ENCODE measurements at regions not wholly inside any gene's neighbourhood (a gene's known extent, or its start where the extent isn't known, plus 50 kb on each side); places are given as distances from the start of the nearest gene placed in this dataset.

- 0% methylated on average over 1 of the region's 1 CpG for WGBS (ENCODE audit: insufficient coverage, low coverage, missing lambda C conversion rate)
- intact Hi-C loops (cut with micrococcal nuclease) (no loop called here), in situ Hi-C loops (cut with MboI) (no loop called here)
- ChIA-PET CTCF (ENCODE audit: low intra/inter-chr PET ratio) (no interaction called here), POLR2A (no interaction called here)
- FAIRE-seq = no peak
- no peak for DNase-seq (ENCODE audit: extremely low read depth in 1 of 4, low spot score in 3 of 4)
- H4K20me1 ChIP-seq (replicated peaks; ENCODE audit: control insufficient read depth, insufficient read depth, low read length) = no peaks in the 10 kb centered on the region
- BruUV-seq (replicated peaks) = no TSS peak
- H3K4me1 ChIP-seq (replicated peaks in 1 of 2; ENCODE audit: control insufficient read depth in 2 of 2, insufficient read depth in 2 of 2, low read length in 2 of 2) = no peaks in the 10 kb centered on the region
- H3K4me3 ChIP-seq = no peak overlapping the region
- no peak overlapping the region for H3K4me2 ChIP-seq (ENCODE audit: insufficient read depth, low read length)
- ATAC-seq = no peak
- H3K36me3 ChIP-seq (ENCODE audit: control insufficient read depth, insufficient read depth, low read length) = no peaks in the 10 kb centered on the region
- H3K27me3 ChIP-seq (ENCODE audit: control insufficient read depth in 2 of 2, insufficient read depth in 2 of 2, low read length in 2 of 2) = no peaks in the 10 kb centered on the region; a peak in 1 of 5 replicates
- no peak overlapping the region for H2AFZ ChIP-seq (ENCODE audit: low read depth, low read length)
- H3K27ac ChIP-seq (ENCODE audit: extremely low read depth, low read depth, low read length) = no peak overlapping the region
- H3K9me1 ChIP-seq (ENCODE audit: control insufficient read depth, insufficient read depth, low read length) = no peaks in the 10 kb centered on the region
- no peaks in the 10 kb centered on the region for H3K79me2 ChIP-seq (ENCODE audit: control insufficient read depth, insufficient read depth, low read length)
- H3K9me3 ChIP-seq (replicated peaks; ENCODE audit: control insufficient read depth, insufficient read depth, low read depth, low read length) = no peaks in the 10 kb centered on the region
- H3K9ac ChIP-seq (ENCODE audit: insufficient read depth in 1 of 2, low read depth in 2 of 2, low read length in 2 of 2) = no peak overlapping the region
- no peak for TF ChIP-seq NCOA2 (IDR thresholded peaks at IDR 0.05; ENCODE audit: partially characterized antibody in 2 of 2)
- TF ChIP-seq KLF16 (IDR thresholded peaks at IDR 0.05) = no peak
Observed at GRCh38 chr1:58231204-58231603, 315.3 kb downstream of the OMA1 start.

DNA sequence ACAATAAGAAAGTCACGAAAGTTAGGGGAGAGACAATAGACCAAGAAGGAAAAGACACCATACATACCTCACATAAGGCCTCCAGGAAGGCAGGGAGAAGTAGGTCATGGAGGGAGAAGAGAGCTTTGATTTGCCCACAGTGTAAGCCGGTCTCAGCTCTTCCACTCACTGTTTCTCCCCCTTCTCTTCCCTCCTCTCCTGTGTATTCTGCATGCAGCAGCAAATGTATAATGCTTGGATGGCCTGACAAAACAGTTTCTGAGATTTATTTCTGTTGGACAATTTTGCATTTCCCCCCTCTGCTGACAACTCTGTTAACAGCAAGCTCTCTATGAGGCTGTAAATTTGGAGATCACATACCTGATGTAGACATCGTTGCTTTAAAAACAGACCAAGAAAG, 318.9 kb downstream of the OMA1 start:
- WGBS (ENCODE audit: insufficient coverage, low coverage, missing lambda C conversion rate) = 0% methylated on average over 3 of the region's 3 CpGs
- DNase-seq (ENCODE audit: extremely low read depth in 1 of 4, low spot score in 3 of 4) = no peak
- Histone ChIP-seq H3K36me3 (ENCODE audit: control insufficient read depth, insufficient read depth, low read length) (no peaks in the 10 kb centered on the region), H3K79me2 (ENCODE audit: control insufficient read depth, insufficient read depth, low read length) (no peaks in the 10 kb centered on the region), H3K27me3 (ENCODE audit: control insufficient read depth in 2 of 2, insufficient read depth in 2 of 2, low read length in 2 of 2) (no peaks in the 10 kb centered on the region), H3K9me1 (ENCODE audit: control insufficient read depth, insufficient read depth, low read length) (no peaks in the 10 kb centered on the region), H3K4me1 (replicated peaks in 1 of 2; ENCODE audit: control insufficient read depth in 2 of 2, insufficient read depth in 2 of 2, low read length in 2 of 2) (no peaks in the 10 kb centered on the region), H3K4me2 (ENCODE audit: insufficient read depth, low read length) (no peak overlapping the region), H3K9ac (ENCODE audit: insufficient read depth in 1 of 2, low read depth in 2 of 2, low read length in 2 of 2) (no peak overlapping the region), H2AFZ (ENCODE audit: low read depth, low read length) (no peak overlapping the region), H3K9me3 (replicated peaks; ENCODE audit: control insufficient read depth, insufficient read depth, low read depth, low read length) (no peaks in the 10 kb centered on the region), H4K20me1 (replicated peaks; ENCODE audit: control insufficient read depth, insufficient read depth, low read length) (no peaks in the 10 kb centered on the region), H3K27ac (ENCODE audit: extremely low read depth, low read depth, low read length) (no peak overlapping the region), H3K4me3 (no peak overlapping the region)
- FAIRE-seq = no peak
- intact Hi-C loops (cut with micrococcal nuclease) = no loop called here
- no peak for ATAC-seq
- CTCF ChIA-PET (ENCODE audit: low intra/inter-chr PET ratio) = no interaction called here
- POLR2A ChIA-PET = no interaction called here
- no TSS peak for BruUV-seq (replicated peaks)
- in situ Hi-C loops (cut with MboI) = no loop called here
- TF ChIP-seq E2F3 (CRISPR knock-in tag; IDR thresholded peaks at IDR 0.05) (no peak), ADNP (tag; IDR thresholded peaks at IDR 0.05) (no peak), DEAF1 (CRISPR knock-in tag; IDR thresholded peaks at IDR 0.05) (no peak), ZNF707 (CRISPR knock-in tag; conservative IDR thresholded peaks at IDR 0.05) (no peak), ZNF444 (CRISPR knock-in tag; IDR thresholded peaks at IDR 0.05) (no peak), SAP30 (IDR thresholded peaks at IDR 0.05; ENCODE audit: borderline replicate concordance, insufficient read depth, low read depth, low read length, poor library complexity, severe bottlenecking) (no peak), IRF2 (CRISPR knock-in tag; IDR thresholded peaks at IDR 0.05) (no peak), SFPQ (IDR thresholded peaks at IDR 0.05; ENCODE audit: low read depth, low read length) (no peak), SLC30A9 (CRISPR knock-in tag; IDR thresholded peaks at IDR 0.05) (no peak), TRIM25 (IDR thresholded peaks at IDR 0.05; ENCODE audit: borderline replicate concordance) (no peak)

Measured in K562 (cell line).